ENCODE measurements at regions not wholly inside any gene's neighbourhood (a gene's known extent, or its start where the extent isn't known, plus 50 kb on each side); places are given as distances from the start of the nearest gene placed in this dataset.
A peak's percentile ranks its signal among the peaks of the same experiment; 100 is the strongest.

DNA sequence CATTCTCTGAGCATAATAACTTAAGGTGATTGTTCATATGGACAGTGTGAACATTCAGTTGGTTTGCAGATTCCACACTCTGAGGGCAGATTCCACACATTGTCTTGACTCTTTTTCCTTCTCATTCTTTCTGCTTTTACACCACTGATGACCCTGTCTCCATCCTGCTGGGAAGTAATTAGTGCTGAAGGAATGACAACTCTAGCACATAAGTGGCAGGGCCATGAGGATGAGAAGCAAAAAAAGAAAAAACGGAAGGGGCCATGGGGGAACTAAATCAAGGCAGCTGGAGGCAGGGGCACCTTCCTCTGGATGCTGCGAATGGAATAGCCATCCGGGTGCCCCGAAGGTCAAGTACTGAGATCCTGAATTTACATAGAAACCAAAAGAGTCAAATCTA, 944.0 kb downstream of the KCNJ2 start:
- ATAC-seq (ENCODE audit: low read depth in 2 of 2): no peak
- Histone ChIP-seq H3K4me3 (ENCODE audit: low read depth, low read length) (no peak overlapping the region), H3K9me3 (ENCODE audit: control insufficient read depth in 2 of 2, low read length in 2 of 2) (peaks cover 0 to 2% of the 10 kb centered on the region in 2 experiments), H3K36me3 (ENCODE audit: control insufficient read depth, insufficient read depth, low read length) (no peaks in the 10 kb centered on the region), H3K27ac (ENCODE audit: insufficient read depth, low read length, poor library complexity, severe bottlenecking) (no peak overlapping the region), H3K27me3 (ENCODE audit: control insufficient read depth, insufficient read depth, low read length) (no peaks in the 10 kb centered on the region), H3K4me1 (ENCODE audit: control insufficient read depth, insufficient read depth, low read length, poor library complexity, severe bottlenecking) (no peaks in the 10 kb centered on the region)
- Mint-ChIP-seq H3K27me3 (no peaks in the 10 kb centered on the region), H3K36me3 (no peaks in the 10 kb centered on the region), H3K4me3 (no peak overlapping the region), H3K27ac (no peak overlapping the region), H3K9me3 (peaks cover 0 to 22% (median 7%) of the 10 kb centered on the region in 7 donors), H3K4me1 (no peaks in the 10 kb centered on the region)
- DNase-seq: no peak

DNA sequence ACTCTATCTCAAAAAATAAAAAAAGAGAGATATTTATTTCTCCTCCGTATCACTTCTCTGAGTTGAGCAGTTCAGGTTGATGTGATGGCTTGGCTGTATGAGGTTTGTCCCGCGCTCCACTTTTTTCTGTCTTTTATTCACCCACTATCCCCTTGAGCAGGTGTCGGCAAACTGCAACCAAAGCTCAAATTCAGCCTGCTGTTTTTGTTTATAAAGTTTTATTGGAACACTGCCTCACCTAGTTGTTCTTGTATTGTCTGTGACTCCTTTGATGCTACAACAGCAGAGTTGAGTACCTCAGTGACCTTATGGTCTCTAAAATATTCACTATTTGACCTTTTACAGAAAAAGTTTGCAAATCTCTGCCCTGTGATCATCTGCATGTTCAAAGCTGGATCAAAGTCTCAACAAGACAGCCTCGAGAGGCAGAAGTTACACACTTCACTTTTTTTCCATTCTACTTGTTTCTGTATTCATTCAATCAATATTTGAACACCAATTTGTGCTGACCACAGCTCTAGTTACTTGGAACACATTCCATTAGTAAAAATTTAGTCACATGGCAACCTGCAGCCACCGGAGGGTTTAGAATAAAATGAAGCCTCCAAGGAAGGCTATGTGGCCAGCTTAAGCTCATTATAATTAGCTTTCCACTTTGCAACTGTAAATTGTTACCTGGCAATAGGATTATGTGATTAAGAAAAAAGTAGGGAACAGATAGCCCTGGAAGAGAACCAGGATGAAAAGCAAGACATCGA, 945.8 kb downstream of the KCNJ2 start:
- H3K27ac ChIP-seq (ENCODE audit: insufficient read depth, low read length, poor library complexity, severe bottlenecking): no peak overlapping the region
- Mint-ChIP-seq H3K4me1 (no peaks in the 10 kb centered on the region), H3K36me3 (no peaks in the 10 kb centered on the region), H3K27ac (peak overlapping the region in 1 of 3 donors; percentile 38), H3K9me3 (peaks cover 0 to 29% (median 7%) of the 10 kb centered on the region in 7 donors), H3K27me3 (no peaks in the 10 kb centered on the region), H3K4me3 (no peak overlapping the region)
- no peak overlapping the region for H3K4me3 ChIP-seq (ENCODE audit: low read depth, low read length)
- no peak for DNase-seq
- H3K36me3 ChIP-seq (ENCODE audit: control insufficient read depth, insufficient read depth, low read length): no peaks in the 10 kb centered on the region
- H3K27me3 ChIP-seq (ENCODE audit: control insufficient read depth, insufficient read depth, low read length): no peaks in the 10 kb centered on the region
- no peak for ATAC-seq (ENCODE audit: low read depth in 2 of 2)
- H3K9me3 ChIP-seq (ENCODE audit: control insufficient read depth in 2 of 2, low read length in 2 of 2): peaks cover 0 to 2% of the 10 kb centered on the region in 2 experiments
- H3K4me1 ChIP-seq (ENCODE audit: control insufficient read depth, insufficient read depth, low read length, poor library complexity, severe bottlenecking): no peaks in the 10 kb centered on the region

DNA sequence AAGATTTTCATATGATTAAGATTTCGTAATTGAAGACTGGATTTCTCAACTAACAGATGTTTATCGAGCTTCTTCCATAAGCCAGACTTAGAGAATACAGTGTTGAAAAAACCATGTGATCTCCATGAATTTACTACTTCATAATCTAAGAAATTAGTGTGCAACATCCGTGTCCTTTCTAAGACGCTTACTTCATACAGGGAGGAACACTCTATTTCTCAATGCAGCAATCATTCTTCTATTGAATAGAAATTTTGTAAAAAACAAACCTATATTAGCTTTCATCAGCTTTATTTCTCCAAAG, 946.3 kb downstream of the KCNJ2 start:
- H3K36me3 Mint-ChIP-seq: no peaks in the 10 kb centered on the region
- H3K4me1 Mint-ChIP-seq: no peaks in the 10 kb centered on the region
- ATAC-seq (ENCODE audit: low read depth in 2 of 2): no peak
- no peak overlapping the region for H3K4me3 ChIP-seq (ENCODE audit: low read depth, low read length)
- no peak for DNase-seq
- no peak overlapping the region for H3K27ac Mint-ChIP-seq
- H3K36me3 ChIP-seq (ENCODE audit: control insufficient read depth, insufficient read depth, low read length): no peaks in the 10 kb centered on the region
- H3K4me1 ChIP-seq (ENCODE audit: control insufficient read depth, insufficient read depth, low read length, poor library complexity, severe bottlenecking): no peaks in the 10 kb centered on the region
- no peak overlapping the region for H3K4me3 Mint-ChIP-seq
- H3K27ac ChIP-seq (ENCODE audit: insufficient read depth, low read length, poor library complexity, severe bottlenecking): no peak overlapping the region
- no peaks in the 10 kb centered on the region for H3K27me3 Mint-ChIP-seq
- peaks cover 0 to 29% (median 6%) of the 10 kb centered on the region in 7 donors for H3K9me3 Mint-ChIP-seq
- H3K9me3 ChIP-seq (ENCODE audit: control insufficient read depth in 2 of 2, low read length in 2 of 2): peaks cover 0 to 2% of the 10 kb centered on the region in 2 experiments
- no peaks in the 10 kb centered on the region for H3K27me3 ChIP-seq (ENCODE audit: control insufficient read depth, insufficient read depth, low read length)

- H3K27ac Mint-ChIP-seq: no peak overlapping the region
- no peak overlapping the region for H3K27ac ChIP-seq (ENCODE audit: insufficient read depth, low read length, poor library complexity, severe bottlenecking)
- H3K27me3 ChIP-seq (ENCODE audit: control insufficient read depth, insufficient read depth, low read length): no peaks in the 10 kb centered on the region
- H3K9me3 Mint-ChIP-seq: peaks cover 3 to 24% (median 7%) of the 10 kb centered on the region in 7 donors
- H3K4me1 ChIP-seq (ENCODE audit: control insufficient read depth, insufficient read depth, low read length, poor library complexity, severe bottlenecking): no peaks in the 10 kb centered on the region
- DNase-seq (no peak), ATAC-seq (ENCODE audit: low read depth in 2 of 2) (no peak)
- no peak overlapping the region for H3K4me3 Mint-ChIP-seq
- no peaks in the 10 kb centered on the region for H3K36me3 ChIP-seq (ENCODE audit: control insufficient read depth, insufficient read depth, low read length)
- no peaks in the 10 kb centered on the region for H3K36me3 Mint-ChIP-seq
- H3K9me3 ChIP-seq (ENCODE audit: control insufficient read depth in 2 of 2, low read length in 2 of 2): peaks cover 0 to 2% of the 10 kb centered on the region in 2 experiments
- H3K4me1 Mint-ChIP-seq: no peaks in the 10 kb centered on the region
- no peaks in the 10 kb centered on the region for H3K27me3 Mint-ChIP-seq
- no peak overlapping the region for H3K4me3 ChIP-seq (ENCODE audit: low read depth, low read length)
Measured at GRCh38 chr17:71117466-71117865, 948.1 kb downstream of the KCNJ2 start.

GRCh38 chr17:71118039-71118438, 948.7 kb downstream of the KCNJ2 start:
- no peak overlapping the region for H3K27ac Mint-ChIP-seq
- no peaks in the 10 kb centered on the region for H3K27me3 ChIP-seq (ENCODE audit: control insufficient read depth, insufficient read depth, low read length)
- H3K4me3 ChIP-seq (ENCODE audit: low read depth, low read length): no peak overlapping the region
- no peaks in the 10 kb centered on the region for H3K36me3 Mint-ChIP-seq
- no peak for ATAC-seq (ENCODE audit: low read depth in 2 of 2)
- H3K4me1 ChIP-seq (ENCODE audit: control insufficient read depth, insufficient read depth, low read length, poor library complexity, severe bottlenecking): no peaks in the 10 kb centered on the region
- peaks cover 0 to 2% of the 10 kb centered on the region in 2 experiments for H3K9me3 ChIP-seq (ENCODE audit: control insufficient read depth in 2 of 2, low read length in 2 of 2)
- no peaks in the 10 kb centered on the region for H3K27me3 Mint-ChIP-seq
- no peak overlapping the region for H3K27ac ChIP-seq (ENCODE audit: insufficient read depth, low read length, poor library complexity, severe bottlenecking)
- H3K4me3 Mint-ChIP-seq: no peak overlapping the region
- peaks cover 6 to 24% (median 8%) of the 10 kb centered on the region in 7 donors for H3K9me3 Mint-ChIP-seq
- no peak for DNase-seq
- H3K36me3 ChIP-seq (ENCODE audit: control insufficient read depth, insufficient read depth, low read length): no peaks in the 10 kb centered on the region
- H3K4me1 Mint-ChIP-seq: no peaks in the 10 kb centered on the region

DNA sequence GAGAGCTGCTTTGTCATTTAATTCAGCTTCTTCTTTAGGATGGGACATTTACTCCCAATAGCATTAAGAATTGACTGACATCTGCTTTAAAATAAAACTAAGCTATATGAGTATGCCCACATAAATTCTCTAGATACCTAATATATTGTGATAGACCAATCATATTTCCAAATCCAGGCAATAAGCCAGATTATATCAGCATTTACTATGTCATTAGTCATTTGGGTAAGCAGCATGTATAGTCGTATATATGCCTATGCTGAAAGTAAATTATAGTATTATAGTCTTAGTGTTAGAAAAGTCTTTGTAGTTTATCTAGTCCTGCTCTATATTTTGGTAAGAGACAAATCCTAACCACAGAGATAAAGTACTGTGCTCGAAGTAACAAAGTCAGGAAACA, 958.1 kb downstream of the KCNJ2 start:
- no peak overlapping the region for H3K27ac Mint-ChIP-seq
- H3K36me3 Mint-ChIP-seq: no peaks in the 10 kb centered on the region
- Histone ChIP-seq H3K4me1 (ENCODE audit: control insufficient read depth, insufficient read depth, low read length, poor library complexity, severe bottlenecking) (no peaks in the 10 kb centered on the region), H3K27me3 (ENCODE audit: control insufficient read depth, insufficient read depth, low read length) (no peaks in the 10 kb centered on the region), H3K36me3 (ENCODE audit: control insufficient read depth, insufficient read depth, low read length) (no peaks in the 10 kb centered on the region), H3K27ac (ENCODE audit: insufficient read depth, low read length, poor library complexity, severe bottlenecking) (no peak overlapping the region), H3K4me3 (ENCODE audit: low read depth, low read length) (no peak overlapping the region), H3K9me3 (ENCODE audit: control insufficient read depth in 2 of 2, low read length in 2 of 2) (no peaks in the 10 kb centered on the region)
- DNase-seq: no peak
- peak overlapping the region in 1 of 4 donors; percentile 51 for H3K4me3 Mint-ChIP-seq
- ATAC-seq (ENCODE audit: low read depth in 2 of 2): no peak
- peaks cover 0 to 19% (median 7%) of the 10 kb centered on the region in 7 donors for H3K9me3 Mint-ChIP-seq
- no peaks in the 10 kb centered on the region for H3K27me3 Mint-ChIP-seq
- no peaks in the 10 kb centered on the region for H3K4me1 Mint-ChIP-seq

GRCh38 chr17:71142333-71142732, 973.0 kb downstream of the KCNJ2 start:
- ATAC-seq (ENCODE audit: low read depth in 2 of 2): no peak
- H3K36me3 ChIP-seq (ENCODE audit: control insufficient read depth, insufficient read depth, low read length): no peaks in the 10 kb centered on the region

GRCh38 chr17:71145486-71145885, 975.3 kb upstream of the SOX9 start:
- no peaks in the 10 kb centered on the region for H3K27me3 ChIP-seq (ENCODE audit: control insufficient read depth, insufficient read depth, low read length)
- H3K36me3 Mint-ChIP-seq: no peaks in the 10 kb centered on the region
- no peaks in the 10 kb centered on the region for H3K36me3 ChIP-seq (ENCODE audit: control insufficient read depth, insufficient read depth, low read length)
- H3K4me3 ChIP-seq (ENCODE audit: low read depth, low read length): no peak overlapping the region
- H3K4me3 Mint-ChIP-seq: no peak overlapping the region
- peaks cover 0 to 7% (median 2%) of the 10 kb centered on the region in 7 donors for H3K9me3 Mint-ChIP-seq
- no peaks in the 10 kb centered on the region for H3K4me1 ChIP-seq (ENCODE audit: control insufficient read depth, insufficient read depth, low read length, poor library complexity, severe bottlenecking)
- no peaks in the 10 kb centered on the region for H3K4me1 Mint-ChIP-seq
- H3K9me3 ChIP-seq (ENCODE audit: control insufficient read depth in 2 of 2, low read length in 2 of 2): peaks cover 0 to 6% of the 10 kb centered on the region in 2 experiments
- DNase-seq (no peak), ATAC-seq (ENCODE audit: low read depth in 2 of 2) (no peak)
- H3K27ac ChIP-seq (ENCODE audit: insufficient read depth, low read length, poor library complexity, severe bottlenecking): no peak overlapping the region
- H3K27ac Mint-ChIP-seq: no peak overlapping the region
- no peaks in the 10 kb centered on the region for H3K27me3 Mint-ChIP-seq

More at GRCh38 chr17:71142333-71142732, 973.0 kb downstream of the KCNJ2 start:
- Histone ChIP-seq H3K27me3 (ENCODE audit: control insufficient read depth, insufficient read depth, low read length) (no peaks in the 10 kb centered on the region), H3K27ac (ENCODE audit: insufficient read depth, low read length, poor library complexity, severe bottlenecking) (no peak overlapping the region), H3K4me1 (ENCODE audit: control insufficient read depth, insufficient read depth, low read length, poor library complexity, severe bottlenecking) (no peaks in the 10 kb centered on the region), H3K9me3 (ENCODE audit: control insufficient read depth in 2 of 2, low read length in 2 of 2) (no peaks in the 10 kb centered on the region), H3K4me3 (ENCODE audit: low read depth, low read length) (no peak overlapping the region)
- Mint-ChIP-seq H3K36me3 (no peaks in the 10 kb centered on the region), H3K4me3 (no peak overlapping the region), H3K9me3 (peaks cover 0 to 13% (median 5%) of the 10 kb centered on the region in 7 donors), H3K27ac (no peak overlapping the region), H3K4me1 (no peaks in the 10 kb centered on the region), H3K27me3 (no peaks in the 10 kb centered on the region)
- no peak for DNase-seq
